HEK293 (cell line): ENCODE measurements at regions not wholly inside any gene's neighbourhood (a gene's known extent, or its start where the extent isn't known, plus 50 kb on each side); places are given as distances from the start of the nearest gene placed in this dataset.

ENCODE experiments used
- CTCF ChIA-PET: fragments of 350-600 bp; formaldehyde crosslinking; extraction: SDS; loops from one replicate; lab custom pipeline; 2021; ENCODE audit warnings: antibody characterized with exemption; lab: Yijun Ruan, JAX
- POLR2A ChIA-PET: fragments of 300-600 bp; formaldehyde crosslinking; extraction: SDS; loops from one replicate; lab custom pipeline; 2020; ENCODE audit warnings: antibody characterized with exemption, inconsistent platforms; lab: Yijun Ruan, JAX
- H3K27ac ChIP-seq: fragments of 200-500 bp; sonication (Bioruptor generic); 2 replicates; pipeline ENCODE4 v1.5.1; 2014; ENCODE audit warnings: low read depth, low read length, control low read depth, inconsistent platforms; ENCODE audit errors: extremely low read depth
- H3K36me3 ChIP-seq, 2 experiments: fragments of 200-500 bp in 1 of 2; sonication (Bioruptor generic) in 1 of 2; 1 replicate in 1 of 2; 2 replicates in 1 of 2; pipeline ENCODE4 v1.5.1; 2014 to 2017; ENCODE audit warnings: inconsistent platforms in 2 of 2, low read length in 2 of 2; ENCODE audit not compliant: control insufficient read depth in 2 of 2, insufficient read depth in 1 of 2
- H3K4me1 ChIP-seq: fragments of 200-500 bp; sonication (Bioruptor generic); 2 replicates; pipeline ENCODE4 v1.5.1; 2014; ENCODE audit warnings: mild to moderate bottlenecking, low read length, inconsistent platforms; ENCODE audit not compliant: control insufficient read depth, insufficient read depth
- H3K4me3 ChIP-seq: 2 replicates; pipeline ENCODE4 v1.5.1; 2011; ENCODE audit warnings: low read depth, mild to moderate bottlenecking, control low read depth, low read length, moderate library complexity
- H3K9me3 ChIP-seq: fragments of 200-500 bp; sonication (Bioruptor generic); 2 replicates; pipeline ENCODE4 v1.5.1; 2014; ENCODE audit warnings: low read depth, low read length, inconsistent platforms; ENCODE audit not compliant: control insufficient read depth, insufficient read depth
- GLI4 ChIP-seq: fragments of 450-650 bp; formaldehyde crosslinking; IDR thresholded peaks from 2 replicates; pipeline ENCODE4 v1.5.1; 2016; ENCODE audit warnings: missing biosample characterization, missing genetic modification characterization
- GLIS2 ChIP-seq: fragments of 450-650 bp; formaldehyde crosslinking; IDR thresholded peaks from 2 replicates; pipeline ENCODE4 v1.5.1; 2016; ENCODE audit warnings: missing biosample characterization, missing genetic modification characterization
- MYNN ChIP-seq: fragments of 450-650 bp; formaldehyde crosslinking; IDR thresholded peaks from 2 replicates; pipeline ENCODE4 v1.5.1; 2016; ENCODE audit warnings: missing biosample characterization, missing genetic modification characterization, borderline replicate concordance
- OSR2 ChIP-seq: fragments of 450-650 bp; formaldehyde crosslinking; IDR thresholded peaks from 2 replicates; pipeline ENCODE4 v1.5.1; 2016; ENCODE audit warnings: missing biosample characterization, missing genetic modification characterization
- TRIM28 ChIP-seq: IDR thresholded peaks from 2 replicates; pipeline ENCODE4 v1.6.1; 2011; ENCODE audit warnings: low read length, control low read depth, borderline replicate concordance
- ZBTB8A ChIP-seq: fragments of 450-650 bp; formaldehyde crosslinking; IDR thresholded peaks from 2 replicates; pipeline ENCODE4 v1.5.1; 2016; ENCODE audit warnings: missing biosample characterization, missing genetic modification characterization
- ZFP3 ChIP-seq: fragments of 450-650 bp; formaldehyde crosslinking; IDR thresholded peaks from 2 replicates; pipeline ENCODE4 v1.5.1; 2016; ENCODE audit warnings: low read depth, missing biosample characterization, missing genetic modification characterization
- ZIC2 ChIP-seq: fragments of 450-650 bp; formaldehyde crosslinking; IDR thresholded peaks from 2 replicates; pipeline ENCODE4 v1.5.1; 2016; ENCODE audit warnings: missing biosample characterization, missing genetic modification characterization
- ZNF169 ChIP-seq: fragments of 450-650 bp; formaldehyde crosslinking; IDR thresholded peaks from 2 replicates; pipeline ENCODE4 v1.5.1; 2016; ENCODE audit warnings: missing biosample characterization, missing genetic modification characterization
- ZNF202 ChIP-seq: fragments of 450-650 bp; formaldehyde crosslinking; IDR thresholded peaks from 2 replicates; pipeline ENCODE4 v1.5.1; 2016; ENCODE audit warnings: missing biosample characterization, missing genetic modification characterization, borderline replicate concordance
- ZNF335 ChIP-seq: fragments of 450-650 bp; formaldehyde crosslinking; conservative IDR thresholded peaks from 2 replicates; pipeline ENCODE4 v1.5.1; 2016; ENCODE audit warnings: missing biosample characterization, missing genetic modification characterization
- ZNF391 ChIP-seq: fragments of 450-650 bp; formaldehyde crosslinking; IDR thresholded peaks from 2 replicates; pipeline ENCODE4 v1.5.1; 2016; ENCODE audit warnings: low read depth, missing biosample characterization, missing genetic modification characterization, borderline replicate concordance
- ZNF394 ChIP-seq: fragments of 450-650 bp; formaldehyde crosslinking; IDR thresholded peaks from 2 replicates; pipeline ENCODE4 v1.5.1; 2016; ENCODE audit warnings: missing biosample characterization, missing genetic modification characterization, mild to moderate bottlenecking, moderate library complexity, borderline replicate concordance
- ZNF510 ChIP-seq: fragments of 450-650 bp; formaldehyde crosslinking; IDR thresholded peaks from 2 replicates; pipeline ENCODE4 v1.5.1; 2018; ENCODE audit warnings: mild to moderate bottlenecking, missing genetic modification characterization, missing biosample characterization; ENCODE audit not compliant: insufficient replicate concordance
- ZNF529 ChIP-seq: fragments of 450-650 bp; formaldehyde crosslinking; IDR thresholded peaks from 2 replicates; pipeline ENCODE4 v1.5.1; 2017; ENCODE audit warnings: missing genetic modification characterization, missing biosample characterization; ENCODE audit not compliant: insufficient replicate concordance
- ZNF561 ChIP-seq: fragments of 450-650 bp; IDR thresholded peaks from 2 replicates; pipeline ENCODE4 v1.5.1; 2018; ENCODE audit warnings: missing biosample characterization, missing genetic modification characterization, borderline replicate concordance
- ZNF596 ChIP-seq: fragments of 450-650 bp; IDR thresholded peaks from 2 replicates; pipeline ENCODE4 v1.5.0; 2018; ENCODE audit warnings: missing biosample characterization, mild to moderate bottlenecking, missing genetic modification characterization, moderate library complexity
- ZNF626 ChIP-seq: fragments of 450-650 bp; sonication (Bioruptor Pico); formaldehyde crosslinking; IDR thresholded peaks from 2 replicates; pipeline ENCODE4 v1.5.1; 2018; ENCODE audit warnings: missing biosample characterization, missing genetic modification characterization, inconsistent platforms
- ZNF776 ChIP-seq: fragments of 450-650 bp; formaldehyde crosslinking; IDR thresholded peaks from 2 replicates; pipeline ENCODE4 v1.5.0; 2017; ENCODE audit warnings: missing biosample characterization, missing genetic modification characterization, borderline replicate concordance
- TF ChIP-seq, protein P1 (sequence below): fragments of 450-650 bp; formaldehyde crosslinking; IDR thresholded peaks from 2 replicates; pipeline ENCODE4 v1.5.1; 2016; ENCODE audit warnings: missing biosample characterization, missing genetic modification characterization
- TF ChIP-seq, protein P2 (sequence below): fragments of 450-650 bp; formaldehyde crosslinking; IDR thresholded peaks from 2 replicates; pipeline ENCODE4 v1.5.1; 2016; ENCODE audit warnings: missing biosample characterization, missing genetic modification characterization
- TF ChIP-seq, protein P3 (sequence below): fragments of 450-650 bp; formaldehyde crosslinking; IDR thresholded peaks from 2 replicates; pipeline ENCODE4 v1.5.1; 2016; ENCODE audit warnings: missing biosample characterization, missing genetic modification characterization
- TF ChIP-seq, protein P4 (sequence below): fragments of 450-650 bp; formaldehyde crosslinking; IDR thresholded peaks from 2 replicates; pipeline ENCODE4 v1.5.1; 2017; ENCODE audit warnings: missing biosample characterization, missing genetic modification characterization
- TF ChIP-seq, protein P5 (sequence below): fragments of 450-650 bp; formaldehyde crosslinking; IDR thresholded peaks from 2 replicates; pipeline ENCODE4 v1.5.1; 2017; ENCODE audit warnings: missing biosample characterization, missing genetic modification characterization

DNA sequence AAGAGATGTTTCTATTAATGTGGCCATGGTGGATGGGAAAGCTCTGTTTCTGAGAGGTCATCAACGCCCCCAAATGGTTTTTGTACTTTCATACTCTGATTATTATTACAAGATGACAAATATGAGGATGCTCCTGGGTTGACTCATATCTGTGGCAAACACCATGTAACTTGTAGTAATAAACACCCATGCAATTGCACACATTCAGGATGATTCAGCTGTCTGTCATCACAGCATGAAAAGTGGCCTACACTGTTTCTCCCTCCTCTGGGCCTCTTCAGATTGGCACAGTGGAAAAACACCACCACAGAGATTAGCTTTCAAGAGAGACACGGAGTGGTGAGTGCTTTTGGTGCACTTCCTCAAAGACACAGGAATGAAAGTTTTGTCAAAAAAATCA is 85.4 kb downstream of the MTNR1B start:
- H3K36me3 ChIP-seq = no peaks in the 10 kb centered on the region
- ChIA-PET CTCF (interaction anchor here (0.6 kb wide), 1 partner anchor 12 kb away, joined by 3 read pairs; no protein-coding TSS in a partner anchor), POLR2A (no interaction called here)
- no peak overlapping the region for H3K27ac ChIP-seq
- H3K9me3 ChIP-seq = no peaks in the 10 kb centered on the region
- peaks cover 3% of the 10 kb centered on the region for H3K4me1 ChIP-seq
- TF ChIP-seq, protein P1, sequence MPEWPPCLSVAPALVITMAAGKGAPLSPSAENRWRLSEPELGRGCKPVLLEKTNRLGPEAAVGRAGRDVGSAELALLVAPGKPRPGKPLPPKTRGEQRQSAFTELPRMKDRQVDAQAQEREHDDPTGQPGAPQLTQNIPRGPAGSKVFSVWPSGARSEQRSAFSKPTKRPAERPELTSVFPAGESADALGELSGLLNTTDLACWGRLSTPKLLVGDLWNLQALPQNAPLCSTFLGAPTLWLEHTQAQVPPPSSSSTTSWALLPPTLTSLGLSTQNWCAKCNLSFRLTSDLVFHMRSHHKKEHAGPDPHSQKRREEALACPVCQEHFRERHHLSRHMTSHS (tag by site-specific recombination) = no peak
- TF ChIP-seq ZNF626 (tag by site-specific recombination) (no peak), GLI4 (tag by site-specific recombination) (no peak), OSR2 (no peak), ZNF391 (tag by site-specific recombination) (no peak), ZNF510 (no peak), ZNF202 (tag by site-specific recombination) (no peak), ZFP3 (tag by site-specific recombination) (no peak), ZNF561 (tag by site-specific recombination) (no peak), ZNF776 (no peak)
- TF ChIP-seq, protein P2, sequence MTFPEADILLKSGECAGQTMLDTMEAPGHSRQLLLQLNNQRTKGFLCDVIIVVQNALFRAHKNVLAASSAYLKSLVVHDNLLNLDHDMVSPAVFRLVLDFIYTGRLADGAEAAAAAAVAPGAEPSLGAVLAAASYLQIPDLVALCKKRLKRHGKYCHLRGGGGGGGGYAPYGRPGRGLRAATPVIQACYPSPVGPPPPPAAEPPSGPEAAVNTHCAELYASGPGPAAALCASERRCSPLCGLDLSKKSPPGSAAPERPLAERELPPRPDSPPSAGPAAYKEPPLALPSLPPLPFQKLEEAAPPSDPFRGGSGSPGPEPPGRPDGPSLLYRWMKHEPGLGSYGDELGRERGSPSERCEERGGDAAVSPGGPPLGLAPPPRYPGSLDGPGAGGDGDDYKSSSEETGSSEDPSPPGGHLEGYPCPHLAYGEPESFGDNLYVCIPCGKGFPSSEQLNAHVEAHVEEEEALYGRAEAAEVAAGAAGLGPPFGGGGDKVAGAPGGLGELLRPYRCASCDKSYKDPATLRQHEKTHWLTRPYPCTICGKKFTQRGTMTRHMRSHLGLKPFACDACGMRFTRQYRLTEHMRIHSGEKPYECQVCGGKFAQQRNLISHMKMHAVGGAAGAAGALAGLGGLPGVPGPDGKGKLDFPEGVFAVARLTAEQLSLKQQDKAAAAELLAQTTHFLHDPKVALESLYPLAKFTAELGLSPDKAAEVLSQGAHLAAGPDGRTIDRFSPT (tag by site-specific recombination) = no peak
- TF ChIP-seq, protein P3, sequence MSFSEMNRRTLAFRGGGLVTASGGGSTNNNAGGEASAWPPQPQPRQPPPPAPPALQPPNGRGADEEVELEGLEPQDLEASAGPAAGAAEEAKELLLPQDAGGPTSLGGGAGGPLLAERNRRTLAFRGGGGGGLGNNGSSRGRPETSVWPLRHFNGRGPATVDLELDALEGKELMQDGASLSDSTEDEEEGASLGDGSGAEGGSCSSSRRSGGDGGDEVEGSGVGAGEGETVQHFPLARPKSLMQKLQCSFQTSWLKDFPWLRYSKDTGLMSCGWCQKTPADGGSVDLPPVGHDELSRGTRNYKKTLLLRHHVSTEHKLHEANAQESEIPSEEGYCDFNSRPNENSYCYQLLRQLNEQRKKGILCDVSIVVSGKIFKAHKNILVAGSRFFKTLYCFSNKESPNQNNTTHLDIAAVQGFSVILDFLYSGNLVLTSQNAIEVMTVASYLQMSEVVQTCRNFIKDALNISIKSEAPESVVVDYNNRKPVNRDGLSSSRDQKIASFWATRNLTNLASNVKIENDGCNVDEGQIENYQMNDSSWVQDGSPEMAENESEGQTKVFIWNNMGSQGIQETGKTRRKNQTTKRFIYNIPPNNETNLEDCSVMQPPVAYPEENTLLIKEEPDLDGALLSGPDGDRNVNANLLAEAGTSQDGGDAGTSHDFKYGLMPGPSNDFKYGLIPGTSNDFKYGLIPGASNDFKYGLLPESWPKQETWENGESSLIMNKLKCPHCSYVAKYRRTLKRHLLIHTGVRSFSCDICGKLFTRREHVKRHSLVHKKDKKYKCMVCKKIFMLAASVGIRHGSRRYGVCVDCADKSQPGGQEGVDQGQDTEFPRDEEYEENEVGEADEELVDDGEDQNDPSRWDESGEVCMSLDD (tag by site-specific recombination) = no peak
- H3K4me3 ChIP-seq = no peak overlapping the region

DNA sequence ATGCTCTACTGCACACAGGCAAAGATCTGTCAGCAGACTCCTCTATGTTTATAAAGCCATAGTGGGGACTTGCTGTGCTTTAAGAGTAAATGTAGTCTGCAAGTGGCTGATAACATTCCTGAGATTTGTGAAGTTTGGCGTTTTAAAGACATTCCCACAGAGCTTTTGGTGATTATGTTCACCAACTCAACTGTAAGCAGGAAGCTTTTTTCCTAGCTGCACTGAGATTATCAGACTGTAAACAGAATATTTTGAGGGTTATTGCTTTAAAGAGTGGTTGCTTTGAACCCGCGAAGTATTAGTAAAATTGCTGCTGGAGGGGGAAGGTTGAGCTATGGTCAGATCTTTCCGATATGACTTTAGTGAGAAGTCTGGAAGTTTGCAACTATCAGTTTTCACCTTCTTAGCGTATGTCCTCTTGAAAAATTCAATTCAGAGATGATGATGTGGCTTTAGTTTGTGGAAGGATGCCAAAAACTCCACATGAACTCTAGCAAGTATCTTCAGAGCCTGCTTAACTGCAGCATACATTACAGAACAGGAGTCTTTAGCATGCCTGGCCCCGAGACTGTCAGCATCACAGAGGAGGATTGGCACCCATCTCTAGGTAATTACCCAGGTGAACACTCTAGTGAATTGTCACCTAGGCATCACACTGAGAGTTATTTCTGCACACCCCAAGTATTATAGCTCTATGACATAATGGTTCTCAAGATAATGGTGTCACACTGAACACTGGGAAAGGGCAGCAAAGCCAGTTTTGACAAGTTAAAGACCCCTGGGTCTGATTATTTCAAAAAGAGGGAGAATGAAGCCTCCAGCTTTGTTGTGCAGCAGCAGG is 89.9 kb downstream of the MTNR1B start:
- Histone ChIP-seq H3K9me3 (no peaks in the 10 kb centered on the region), H3K4me1 (peaks cover 3% of the 10 kb centered on the region), H3K36me3 (no peaks in the 10 kb centered on the region), H3K27ac (no peak overlapping the region), H3K4me3 (no peak overlapping the region)
- CTCF ChIA-PET = no interaction called here
- POLR2A ChIA-PET = no interaction called here
- TF ChIP-seq ZBTB8A (tag by site-specific recombination) (no peak), MYNN (tag by site-specific recombination) (0 out of 2 replicates have a peak, but pooled peaks have one; percentile 43), ZNF529 (no peak), ZNF394 (tag by site-specific recombination) (no peak), GLIS2 (tag by site-specific recombination) (no peak), ZNF335 (tag by site-specific recombination) (peak; percentile 88), ZIC2 (no peak), ZNF596 (tag by site-specific recombination) (no peak), ZNF169 (tag by site-specific recombination) (no peak), TRIM28 (0 out of 2 replicates have a peak, but pooled peaks have one; percentile 16)
- TF ChIP-seq, protein P4, sequence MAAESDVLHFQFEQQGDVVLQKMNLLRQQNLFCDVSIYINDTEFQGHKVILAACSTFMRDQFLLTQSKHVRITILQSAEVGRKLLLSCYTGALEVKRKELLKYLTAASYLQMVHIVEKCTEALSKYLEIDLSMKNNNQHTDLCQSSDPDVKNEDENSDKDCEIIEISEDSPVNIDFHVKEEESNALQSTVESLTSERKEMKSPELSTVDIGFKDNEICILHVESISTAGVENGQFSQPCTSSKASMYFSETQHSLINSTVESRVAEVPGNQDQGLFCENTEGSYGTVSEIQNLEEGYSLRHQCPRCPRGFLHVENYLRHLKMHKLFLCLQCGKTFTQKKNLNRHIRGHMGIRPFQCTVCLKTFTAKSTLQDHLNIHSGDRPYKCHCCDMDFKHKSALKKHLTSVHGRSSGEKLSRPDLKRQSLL (tag by site-specific recombination) = no peak
- TF ChIP-seq, protein P5, sequence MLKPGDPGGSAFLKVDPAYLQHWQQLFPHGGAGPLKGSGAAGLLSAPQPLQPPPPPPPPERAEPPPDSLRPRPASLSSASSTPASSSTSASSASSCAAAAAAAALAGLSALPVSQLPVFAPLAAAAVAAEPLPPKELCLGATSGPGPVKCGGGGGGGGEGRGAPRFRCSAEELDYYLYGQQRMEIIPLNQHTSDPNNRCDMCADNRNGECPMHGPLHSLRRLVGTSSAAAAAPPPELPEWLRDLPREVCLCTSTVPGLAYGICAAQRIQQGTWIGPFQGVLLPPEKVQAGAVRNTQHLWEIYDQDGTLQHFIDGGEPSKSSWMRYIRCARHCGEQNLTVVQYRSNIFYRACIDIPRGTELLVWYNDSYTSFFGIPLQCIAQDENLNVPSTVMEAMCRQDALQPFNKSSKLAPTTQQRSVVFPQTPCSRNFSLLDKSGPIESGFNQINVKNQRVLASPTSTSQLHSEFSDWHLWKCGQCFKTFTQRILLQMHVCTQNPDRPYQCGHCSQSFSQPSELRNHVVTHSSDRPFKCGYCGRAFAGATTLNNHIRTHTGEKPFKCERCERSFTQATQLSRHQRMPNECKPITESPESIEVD (tag by site-specific recombination) = 0 out of 2 replicates have a peak, but pooled peaks have one; percentile 13
